ENCODE measurements at regions not wholly inside any gene's neighbourhood (a gene's known extent, or its start where the extent isn't known, plus 50 kb on each side); places are given as distances from the start of the nearest gene placed in this dataset.

DNA sequence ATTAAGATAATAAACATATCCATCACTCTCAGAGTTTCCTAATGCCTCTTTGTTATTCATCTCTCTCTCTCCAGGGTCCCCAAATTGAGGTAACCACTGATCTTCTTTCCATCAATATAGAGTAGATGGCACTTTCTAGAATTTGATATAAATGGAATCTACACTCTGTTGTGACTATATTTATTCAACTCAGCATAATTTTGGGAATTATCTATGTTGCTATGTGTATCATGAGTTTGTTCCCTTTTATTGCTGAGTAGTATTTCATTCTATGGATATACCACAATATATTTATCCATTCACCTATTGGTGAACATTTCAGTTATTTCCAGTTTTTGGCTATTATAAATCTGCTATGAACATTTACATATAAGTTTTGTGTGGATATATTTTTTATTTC, 230.7 kb downstream of the HLX start:
- DNase-seq = no peak

DNA sequence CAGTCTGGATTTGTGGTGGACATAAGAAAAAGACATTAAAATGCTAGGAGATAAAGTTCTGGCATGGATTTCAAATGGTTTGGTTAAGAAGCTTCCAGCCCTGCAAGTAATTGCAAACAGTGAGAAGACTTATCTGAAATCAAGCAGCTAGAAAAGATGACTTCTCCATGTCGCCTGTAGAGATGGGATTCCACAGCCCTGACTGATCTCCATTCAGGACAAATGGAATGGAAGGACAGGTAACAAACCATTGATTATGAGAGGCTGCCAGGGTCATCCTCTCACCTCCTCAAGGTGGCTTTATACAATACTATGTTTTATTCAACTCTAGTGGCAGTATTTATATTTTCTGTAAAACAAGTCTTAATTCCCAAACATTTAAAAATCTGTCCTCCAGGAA, 237.9 kb downstream of the HLX start:
- no peak for DNase-seq

DNA sequence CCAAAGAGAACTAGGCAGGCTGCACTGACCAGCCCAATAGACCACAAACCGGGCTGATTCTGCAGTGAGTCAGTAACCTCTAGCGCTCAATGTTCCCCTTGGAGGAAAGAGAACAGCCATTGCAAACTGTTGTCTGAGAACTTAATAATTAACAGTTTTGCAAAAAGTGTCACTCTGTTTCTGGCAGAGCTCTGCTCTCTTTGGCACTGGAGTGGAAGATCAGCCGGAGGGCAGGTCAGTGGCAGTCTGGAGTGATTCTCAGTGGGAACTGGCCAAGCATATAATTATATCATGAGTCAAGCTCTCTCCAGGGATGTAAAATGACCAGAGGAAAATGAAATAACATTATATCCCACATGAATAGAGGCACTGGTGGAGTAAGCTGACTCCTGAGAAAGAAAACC, 238.3 kb downstream of the HLX start:
- no peak for DNase-seq

DNA sequence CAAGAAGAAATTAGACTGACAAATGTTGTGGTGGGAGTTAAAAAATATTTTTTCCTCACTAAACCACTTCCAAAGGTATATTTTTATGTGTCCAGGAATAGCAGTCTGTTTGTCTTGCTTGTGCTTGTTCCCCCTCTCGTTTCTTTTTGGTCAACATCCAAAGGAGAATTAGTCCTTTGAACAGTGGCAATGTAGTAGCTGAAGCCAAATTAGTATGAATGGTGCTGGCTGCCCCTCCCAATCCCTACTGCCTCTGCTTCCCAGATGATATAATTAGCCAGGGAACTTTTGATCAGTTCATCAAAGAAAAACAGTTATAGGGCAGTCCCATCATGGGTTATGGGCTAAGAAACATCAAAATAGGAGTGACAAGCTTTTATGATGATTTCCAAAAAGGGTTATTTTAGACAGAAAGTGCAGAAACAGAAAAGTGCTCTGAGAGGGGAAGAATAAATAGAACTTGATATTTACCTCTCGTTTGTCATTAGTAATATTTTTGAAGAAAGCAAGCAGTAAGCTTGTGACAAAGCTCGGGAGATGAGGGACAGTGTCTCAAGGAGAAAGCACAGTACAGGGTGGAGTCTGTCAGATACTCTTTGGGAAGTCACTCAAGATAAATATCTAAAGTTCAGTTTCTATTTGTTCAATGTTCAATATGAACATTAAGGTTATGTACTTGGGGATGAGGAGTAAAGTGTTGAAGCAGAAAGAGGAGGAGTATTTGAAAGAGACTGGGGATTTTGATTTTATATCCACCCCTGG, 239.1 kb downstream of the HLX start:
- DNase-seq = no peak

DNA sequence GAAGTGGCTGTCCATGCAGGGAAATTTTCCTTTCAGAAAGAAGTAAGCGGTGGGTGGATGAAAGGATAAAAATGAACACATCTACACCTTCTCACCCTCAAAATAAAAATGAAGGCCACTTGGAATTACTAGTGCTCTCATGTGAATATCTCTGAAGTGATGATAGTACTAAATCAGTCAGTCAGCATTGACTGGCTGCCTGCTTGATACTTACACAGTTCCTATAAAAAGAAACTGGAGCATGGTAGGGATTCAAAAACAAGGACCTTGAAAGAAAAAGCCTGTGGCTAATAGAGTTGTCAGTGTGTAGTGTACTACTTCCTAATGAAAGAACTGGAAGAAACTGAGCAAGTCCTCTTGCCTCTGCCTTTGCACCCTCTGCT, 239.7 kb downstream of the HLX start:
- no peak for DNase-seq

DNA sequence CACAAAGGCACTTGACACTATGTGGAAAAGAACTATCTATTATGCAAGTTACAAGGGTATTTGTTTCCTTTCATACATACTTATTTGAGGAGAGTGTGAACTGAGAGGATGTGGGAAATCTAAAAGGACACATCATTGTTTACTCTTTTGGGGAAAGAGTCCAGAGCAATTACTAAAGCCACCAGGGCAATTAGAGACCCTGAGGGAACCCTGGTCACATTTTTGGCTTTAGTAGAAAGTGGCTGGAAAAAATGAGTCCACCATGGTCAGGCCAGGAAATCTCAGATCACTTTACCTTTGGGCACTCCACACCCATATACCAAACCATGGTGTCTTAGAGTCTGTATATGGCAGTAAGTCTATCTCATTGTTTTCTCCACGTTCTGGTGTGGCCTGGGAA, 243.3 kb downstream of the HLX start:
- no peak for DNase-seq

DNA sequence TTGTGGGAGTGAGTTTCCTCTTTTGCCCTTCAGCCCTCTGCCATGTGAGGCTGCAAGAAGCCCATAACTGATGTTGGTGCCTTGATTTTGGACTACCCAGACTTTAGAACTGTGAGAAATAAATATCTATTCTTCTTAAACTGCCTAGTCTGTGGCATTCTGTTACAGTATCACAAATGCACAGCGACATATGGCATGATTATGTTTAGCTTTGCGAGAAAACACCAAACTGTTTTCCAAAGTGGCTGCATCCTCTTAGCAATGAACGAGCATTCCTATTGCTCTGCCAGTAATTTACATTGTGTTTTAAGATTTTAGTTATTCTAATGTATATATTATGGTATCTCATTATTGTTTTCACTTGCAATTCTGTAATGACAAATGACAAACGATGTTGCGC, 246.7 kb downstream of the HLX start:
- no peak for DNase-seq

DNA sequence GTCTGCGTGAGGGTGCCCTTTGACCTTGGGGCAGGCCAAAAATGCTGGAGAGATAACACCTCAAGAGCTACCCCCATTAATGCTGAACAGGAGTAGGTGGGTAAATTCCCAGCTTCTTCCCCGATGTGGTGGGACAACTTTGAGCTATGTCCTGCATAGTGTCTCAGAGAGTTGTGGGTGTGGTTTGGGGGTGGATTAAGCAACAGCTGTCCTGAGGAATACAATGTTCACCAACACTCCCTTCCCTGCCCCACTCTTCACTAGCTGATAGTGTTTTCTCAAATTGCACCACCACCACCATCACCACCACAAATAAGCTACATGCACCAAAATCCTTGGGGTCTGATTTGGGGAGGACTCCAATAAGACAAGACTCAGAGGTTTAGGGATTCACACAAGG, 258.4 kb downstream of the HLX start:
- DNase-seq = no peak

DNA sequence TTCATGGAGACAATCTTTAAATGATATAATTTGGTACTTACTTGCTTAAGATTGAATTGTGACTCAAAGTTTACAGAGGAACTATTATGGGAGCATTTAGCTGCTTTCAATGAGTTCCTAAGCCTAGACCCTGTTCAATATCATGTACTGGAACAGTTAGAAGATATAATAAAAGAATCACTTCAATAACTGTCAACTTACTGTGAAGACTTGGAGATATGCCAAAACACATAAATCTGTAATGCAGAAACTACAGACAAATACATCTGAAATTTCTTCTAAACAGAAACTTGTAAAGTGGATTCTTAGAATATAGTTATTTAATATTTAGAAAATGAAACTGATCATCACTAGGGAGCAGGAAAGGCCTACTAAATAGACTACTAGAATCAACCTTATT, 259.3 kb downstream of the HLX start:
- DNase-seq = no peak

DNA sequence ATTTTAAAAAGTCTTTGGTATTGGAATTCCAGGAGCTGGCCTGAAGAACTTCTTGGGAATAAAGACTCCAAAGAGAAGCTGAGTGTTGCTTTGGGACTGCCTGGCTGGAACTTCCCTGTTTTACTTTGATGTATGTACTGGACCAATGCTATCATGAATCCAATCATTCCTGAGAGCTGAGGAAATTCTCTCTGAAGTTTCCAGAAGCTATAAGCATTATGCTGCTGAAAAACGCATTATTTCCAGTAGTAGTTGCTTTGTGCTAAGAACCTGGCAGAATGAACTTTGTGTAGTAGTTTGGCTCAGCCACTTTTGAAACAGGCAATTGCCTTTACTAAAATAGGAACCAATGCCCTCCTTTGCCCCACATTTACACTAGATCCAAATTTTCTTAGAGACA, 260.7 kb downstream of the HLX start:
- no peak for DNase-seq

DNA sequence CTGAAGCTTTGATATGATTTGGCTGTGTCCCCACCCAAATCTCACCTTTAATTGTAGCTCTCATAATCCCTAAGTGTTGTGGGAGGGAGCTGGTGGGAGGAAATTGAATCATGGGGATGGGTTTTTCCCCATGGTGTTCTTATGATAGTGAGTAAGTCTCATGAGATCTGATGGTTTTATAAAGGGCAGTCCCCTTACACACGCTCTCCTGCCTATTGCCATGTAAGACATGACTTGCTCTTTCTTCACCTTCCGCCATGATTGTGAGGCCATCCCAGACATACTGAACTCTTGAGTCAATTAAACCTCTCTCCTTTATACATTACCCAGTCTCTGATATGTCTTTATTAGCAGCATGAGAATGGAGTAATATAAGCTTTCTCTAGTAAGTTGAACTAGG, 261.9 kb downstream of the HLX start:
- DNase-seq = no peak

DNA sequence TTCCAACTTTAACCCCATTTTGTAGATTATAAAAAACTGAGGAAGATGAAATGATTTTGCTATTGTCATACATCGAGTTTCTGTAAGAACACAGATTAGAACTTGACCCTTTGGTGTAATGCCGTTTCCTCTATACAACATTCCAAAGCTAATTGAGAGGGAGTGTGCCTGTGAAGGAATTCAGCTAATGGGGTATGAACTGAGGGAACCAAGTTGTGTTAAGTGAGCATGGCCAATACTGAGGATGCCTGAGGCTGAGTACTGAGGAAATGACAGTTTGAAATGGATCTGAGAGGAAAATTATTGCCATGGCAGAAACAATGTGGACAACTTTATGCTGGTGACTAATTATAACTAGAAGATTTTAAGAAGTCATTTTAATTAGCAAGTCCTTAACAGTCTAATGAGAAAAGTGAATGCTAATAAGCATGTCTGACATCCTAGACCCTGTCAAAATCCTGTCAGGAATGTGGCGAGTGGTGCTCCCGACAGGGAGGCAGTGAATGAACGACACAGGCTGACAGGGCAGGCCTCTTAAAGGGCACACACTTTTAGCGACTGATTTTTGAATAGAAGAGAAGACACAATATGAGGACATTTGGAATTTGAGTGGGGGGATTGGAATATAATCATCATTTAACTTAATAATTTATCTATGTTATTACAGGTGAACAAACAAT, 262.5 kb downstream of the HLX start:
- DNase-seq = no peak

DNA sequence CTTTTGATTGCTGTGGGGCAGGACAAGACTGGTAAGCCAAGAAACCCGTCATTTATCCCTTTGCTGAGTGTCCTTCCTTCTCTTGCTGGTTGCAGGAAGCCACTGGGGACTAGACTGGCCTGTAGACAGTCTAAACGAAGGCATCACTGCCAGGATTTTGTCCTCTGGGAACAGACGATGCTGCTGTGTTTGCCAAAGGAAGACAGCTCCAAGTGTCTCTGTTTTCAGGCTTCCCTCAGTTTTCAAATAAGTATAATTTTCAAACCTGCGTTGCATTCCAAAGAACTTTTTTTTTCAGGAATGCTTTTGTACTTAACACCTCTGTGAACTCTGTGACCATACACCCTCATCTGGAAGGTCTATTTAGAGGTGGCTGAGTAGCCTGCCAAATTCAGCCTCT, 269.4 kb downstream of the HLX start:
- no peak for DNase-seq

DNA sequence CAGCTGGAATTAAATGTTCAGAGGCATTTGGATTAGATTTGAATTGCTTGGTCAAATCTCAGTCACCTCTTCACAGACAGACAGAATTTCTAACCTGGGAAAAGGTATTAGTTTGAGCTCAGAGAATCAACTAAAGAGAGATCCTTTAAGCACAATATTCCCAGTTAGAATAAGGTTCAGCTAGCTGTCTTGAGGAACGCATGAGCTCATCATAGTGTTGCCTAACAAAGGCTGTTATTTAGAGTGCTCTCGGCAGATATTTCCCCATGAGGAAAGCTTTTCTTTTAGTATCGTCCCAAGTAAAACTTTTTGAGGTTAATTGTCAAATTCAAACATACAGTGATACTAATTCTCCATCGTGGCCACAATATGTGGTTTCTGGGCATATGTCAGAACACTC, 269.9 kb downstream of the HLX start:
- no peak for DNase-seq

DNA sequence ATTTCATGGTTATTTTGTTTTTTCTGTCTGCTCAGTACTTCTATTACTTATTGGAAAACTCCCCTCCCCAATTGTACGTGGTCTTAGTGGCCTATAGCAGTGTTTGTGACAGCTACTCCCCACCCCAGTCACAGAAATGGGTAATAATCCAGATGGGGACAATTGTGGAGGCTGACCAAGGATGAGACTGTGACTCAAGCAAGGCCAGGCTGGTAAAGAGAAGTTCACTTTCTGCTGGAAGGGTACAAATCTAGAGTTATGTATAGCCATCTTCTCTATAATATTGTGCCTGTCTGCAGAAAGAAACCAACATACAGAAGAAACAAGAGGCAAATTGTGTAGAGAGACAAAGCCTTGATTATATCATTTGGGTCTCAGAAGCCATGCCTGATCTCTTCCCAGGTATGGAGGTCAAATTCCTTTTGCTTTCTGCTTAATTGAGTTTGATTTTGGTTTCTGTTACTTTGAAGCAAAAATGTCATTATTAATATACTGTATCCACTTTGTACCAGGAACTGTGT, 270.4 kb downstream of the HLX start:
- DNase-seq = no peak

DNA sequence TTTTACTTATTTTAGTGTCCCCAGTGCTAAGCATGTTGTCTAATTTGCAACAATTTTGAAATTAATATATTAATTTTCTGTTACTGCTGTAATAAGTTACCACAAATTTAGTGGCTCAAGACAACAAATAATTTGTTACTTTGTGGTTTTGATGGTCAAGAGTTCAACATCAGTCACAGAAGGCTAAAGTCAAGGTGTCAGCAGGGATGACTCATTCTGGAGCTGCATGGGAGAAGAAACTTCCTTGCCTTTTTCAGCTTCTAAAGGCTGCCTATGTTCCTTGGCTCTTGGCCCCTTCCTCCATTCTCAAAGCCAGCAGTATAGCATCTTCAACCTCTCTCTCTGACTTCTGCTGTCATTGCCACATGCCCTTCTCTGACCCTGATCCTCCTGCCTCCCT, 271.8 kb downstream of the HLX start:
- no peak for DNase-seq

DNA sequence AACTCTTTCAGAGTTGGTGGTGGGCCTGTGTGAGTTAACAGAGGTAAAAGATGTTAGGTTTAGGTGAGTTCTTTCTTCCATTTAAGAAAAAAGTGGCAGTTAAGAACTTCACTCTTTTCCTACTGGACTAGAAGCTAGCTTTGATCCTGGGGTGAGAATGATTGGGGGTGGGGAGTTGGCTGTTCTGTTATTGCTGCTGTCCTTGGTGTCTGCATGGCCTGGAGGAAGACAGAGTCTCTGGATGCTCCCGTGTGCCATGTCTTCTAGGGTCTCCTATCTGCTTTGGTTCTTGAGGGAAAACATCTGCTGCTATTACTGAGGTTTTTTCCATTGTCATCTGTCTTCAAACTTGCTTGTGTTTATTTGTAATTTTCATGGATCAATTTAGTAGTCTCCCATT, 275.7 kb downstream of the HLX start:
- no peak for DNase-seq

DNA sequence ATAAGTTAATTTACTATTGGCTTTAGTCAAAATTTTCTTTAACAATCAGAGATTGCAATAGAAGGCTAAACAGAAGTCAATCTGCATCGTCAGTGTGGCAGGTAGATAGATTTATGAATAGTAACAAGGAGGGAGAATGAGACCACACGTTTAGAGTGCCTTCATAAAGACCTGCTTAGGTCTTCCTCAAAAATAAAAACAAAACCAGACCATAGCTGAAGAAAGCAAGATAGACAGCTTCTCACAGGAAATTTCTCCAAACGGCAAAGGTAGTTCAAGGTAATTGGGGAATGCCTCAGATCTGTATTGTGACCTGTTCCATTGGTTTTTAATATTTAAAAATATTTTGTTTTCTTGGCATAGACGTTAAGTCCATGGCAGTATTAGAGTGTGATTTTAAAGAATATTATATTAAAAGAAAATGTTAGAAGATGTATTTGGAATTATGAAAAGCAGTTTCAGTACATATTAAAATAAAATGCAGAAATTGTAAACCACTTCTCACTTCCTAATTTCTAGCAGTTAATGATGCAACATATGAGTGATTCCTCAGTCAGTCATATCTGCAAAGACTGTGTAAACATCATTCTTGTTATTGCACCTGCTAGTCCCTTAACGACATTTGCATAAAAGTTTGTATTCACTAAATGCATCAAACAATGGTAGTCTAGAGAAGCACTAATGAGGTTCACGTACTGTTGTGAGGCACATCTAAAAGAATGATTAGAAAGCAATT, 278.0 kb downstream of the HLX start:
- DNase-seq = no peak

DNA sequence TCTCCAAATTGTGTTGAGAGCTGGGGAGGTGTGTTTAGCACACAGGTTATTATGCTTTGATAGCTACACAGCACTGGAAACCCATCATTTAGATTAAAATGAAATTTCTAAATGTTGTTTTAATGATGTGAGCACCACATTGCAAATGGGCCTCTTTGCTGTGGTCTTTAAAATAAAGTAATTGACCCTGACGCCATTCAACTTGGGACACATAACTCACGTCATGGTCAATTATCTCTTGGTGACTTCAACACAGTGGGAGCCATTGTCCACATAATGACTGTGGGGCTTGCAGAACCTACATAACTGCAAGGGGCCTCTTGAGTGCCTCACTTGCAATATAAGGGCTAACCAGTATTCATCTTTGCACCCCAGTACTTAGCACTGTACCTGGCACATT, 280.4 kb downstream of the HLX start:
- no peak for DNase-seq

DNA sequence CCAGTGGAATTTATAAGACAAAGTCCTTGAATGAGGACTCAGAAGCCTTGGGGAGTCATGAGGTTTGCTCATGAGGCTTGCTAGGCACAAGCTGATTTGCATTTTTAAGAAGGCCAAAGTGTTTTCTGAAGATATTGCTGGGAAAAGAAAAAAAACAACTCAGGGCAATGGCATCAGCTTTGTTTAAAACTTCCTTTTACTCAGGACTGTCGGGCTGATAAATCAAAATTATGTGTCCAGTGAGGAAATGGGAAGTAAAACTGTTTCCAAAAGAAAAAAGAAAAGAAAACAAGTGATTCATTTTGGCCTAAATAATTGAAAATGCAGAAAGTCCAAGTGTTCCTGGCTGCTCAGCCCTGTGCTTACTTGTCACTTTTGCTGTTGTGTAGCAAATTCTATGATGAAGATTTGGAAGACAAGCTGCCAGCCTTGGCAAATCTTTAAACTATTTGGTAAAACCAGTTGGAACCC, 282.4 kb downstream of the HLX start:
- no peak for DNase-seq

DNA sequence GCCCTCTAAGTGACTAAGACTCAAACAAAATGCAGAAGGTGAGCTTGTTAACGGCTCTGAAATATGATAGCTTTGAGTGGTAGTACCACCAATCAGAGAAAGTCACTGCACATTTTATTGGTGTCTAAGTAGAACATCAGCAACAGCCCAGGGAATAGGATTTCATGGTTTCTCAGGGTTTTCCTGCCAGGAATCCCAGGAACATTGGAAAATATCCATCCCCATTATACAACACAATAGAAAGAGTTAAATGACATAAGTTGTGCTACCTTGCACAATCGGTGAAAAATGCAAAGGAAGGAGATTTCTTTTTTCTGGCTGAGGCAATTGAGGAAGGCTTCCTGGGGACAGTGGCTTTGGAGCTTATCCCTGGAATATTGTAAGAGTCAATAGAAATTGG, 283.1 kb downstream of the HLX start:
- no peak for DNase-seq

DNA sequence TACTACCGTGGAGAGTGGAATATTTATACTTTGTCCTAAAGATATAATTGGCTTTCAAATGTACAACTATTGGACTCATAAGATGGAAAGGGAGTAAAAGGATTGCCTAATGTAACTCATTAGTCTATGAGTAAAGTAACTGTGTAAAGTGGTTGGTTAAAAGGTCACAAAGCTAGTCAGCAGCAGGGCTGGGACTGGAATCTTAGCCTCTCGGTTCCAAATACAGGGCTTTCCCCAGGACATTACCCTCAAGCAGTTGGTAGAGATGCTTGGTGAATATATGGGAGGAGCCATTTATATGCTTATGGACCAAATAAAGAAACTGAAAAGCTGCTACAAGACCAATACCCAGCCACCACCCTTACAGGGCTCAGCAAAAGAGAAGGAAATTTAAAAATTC, 283.7 kb downstream of the HLX start:
- DNase-seq = no peak

DNA sequence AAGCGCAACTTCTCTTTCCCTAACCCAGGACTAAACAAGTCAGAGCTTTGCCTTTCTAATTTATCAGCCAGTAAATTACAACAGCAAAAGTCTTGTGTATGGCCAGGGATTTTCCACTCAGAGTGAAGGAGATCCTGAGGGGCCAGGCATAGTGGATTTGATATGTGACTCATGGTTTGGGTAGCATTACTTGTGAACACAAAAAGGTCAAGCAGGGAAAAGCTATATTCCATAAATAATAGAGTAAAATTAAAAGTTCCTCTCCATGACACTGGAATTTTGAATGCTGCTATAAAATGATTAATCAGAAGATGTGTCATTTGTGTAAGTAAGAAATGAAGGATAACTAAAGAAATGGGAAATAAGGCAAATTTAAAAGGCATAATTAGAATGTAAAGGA, 284.8 kb downstream of the HLX start:
- no peak for DNase-seq
